H9 (cell line): ENCODE measurements at regions not wholly inside any gene's neighbourhood (a gene's known extent, or its start where the extent isn't known, plus 50 kb on each side); places are given as distances from the start of the nearest gene placed in this dataset.

Experiments
- DNase-seq: peaks from one replicate; pipeline ENCODE4 v3.0.0-alpha.2; 2017
- H2AFZ ChIP-seq: one replicate; pipeline ENCODE4 v1.6.1; 2013; ENCODE audit warnings: mild to moderate bottlenecking, low read length, control low read depth, moderate library complexity
- H2AK5ac ChIP-seq: 2 replicates; pipeline ENCODE4 v1.6.1; 2013; ENCODE audit warnings: low read length, control low read depth, mixed read lengths; ENCODE audit not compliant: insufficient read length
- H2BK120ac ChIP-seq: one replicate; pipeline ENCODE4 v1.6.1; 2013; ENCODE audit warnings: low read depth, mild to moderate bottlenecking, low read length, control low read depth, inconsistent platforms; ENCODE audit not compliant: poor library complexity, severe bottlenecking
- H2BK12ac ChIP-seq: 2 replicates; pipeline ENCODE4 v1.6.1; 2013; ENCODE audit warnings: low read length, control low read depth, mixed read lengths, low read depth; ENCODE audit not compliant: insufficient read length
- H2BK15ac ChIP-seq: 2 replicates; pipeline ENCODE4 v1.6.1; 2013; ENCODE audit warnings: low read depth, low read length, control low read depth
- H2BK20ac ChIP-seq: one replicate; pipeline ENCODE4 v1.6.1; 2013; ENCODE audit warnings: low read depth, mild to moderate bottlenecking, low read length, control low read depth, inconsistent platforms; ENCODE audit not compliant: poor library complexity, severe bottlenecking
- H2BK5ac ChIP-seq: 2 replicates; pipeline ENCODE4 v1.6.1; 2013; ENCODE audit warnings: low read length, control low read depth, mixed read lengths; ENCODE audit not compliant: insufficient read length
- H3K14ac ChIP-seq: 2 replicates; pipeline ENCODE4 v1.6.1; 2013; ENCODE audit warnings: low read length, control low read depth; ENCODE audit not compliant: insufficient read depth
- H3K18ac ChIP-seq: 2 replicates; pipeline ENCODE4 v1.6.1; 2013; ENCODE audit warnings: low read depth, mild to moderate bottlenecking, mixed read lengths, low read length, control low read depth; ENCODE audit not compliant: insufficient read length
- H3K23ac ChIP-seq: 2 replicates; pipeline ENCODE4 v1.6.1; 2013; ENCODE audit warnings: low read length, control low read depth, mixed read lengths, low read depth; ENCODE audit not compliant: insufficient read length
- H3K23me2 ChIP-seq: 2 replicates; pipeline ENCODE4 v1.6.1; 2013; ENCODE audit warnings: low read depth, mild to moderate bottlenecking, mixed read lengths, low read length, control low read depth; ENCODE audit not compliant: insufficient read length, poor library complexity, severe bottlenecking
- H3K27ac ChIP-seq: 2 replicates; pipeline ENCODE4 v1.5.1; 2013; ENCODE audit warnings: low read length, control low read depth, mixed read lengths, low read depth; ENCODE audit not compliant: insufficient read length
- H3K27me3 ChIP-seq: 2 replicates; pipeline ENCODE4 v1.6.1; 2013; ENCODE audit warnings: low read length, control low read depth, inconsistent platforms; ENCODE audit not compliant: insufficient read depth
- H3K4ac ChIP-seq: 2 replicates; pipeline ENCODE4 v1.6.1; 2013; ENCODE audit warnings: low read depth, mild to moderate bottlenecking, control low read depth, inconsistent platforms, low read length, moderate library complexity
- H3K4me1 ChIP-seq: 2 replicates; pipeline ENCODE4 v1.6.1; 2013; ENCODE audit warnings: low read length, control low read depth, inconsistent platforms; ENCODE audit not compliant: insufficient read depth
- H3K4me2 ChIP-seq: 2 replicates; pipeline ENCODE4 v1.6.1; 2013; ENCODE audit warnings: low read length, control low read depth, mixed read lengths; ENCODE audit not compliant: insufficient read length, insufficient read depth
- H3K56ac ChIP-seq: 2 replicates; pipeline ENCODE4 v1.6.1; 2013; ENCODE audit warnings: low read depth, mild to moderate bottlenecking, mixed read lengths, low read length, control low read depth; ENCODE audit not compliant: insufficient read length
- H3K79me1 ChIP-seq: 2 replicates; pipeline ENCODE4 v1.6.1; 2013; ENCODE audit warnings: low read depth, mild to moderate bottlenecking, moderate library complexity, low read length, control low read depth, inconsistent platforms; ENCODE audit not compliant: insufficient read depth, poor library complexity, severe bottlenecking
- H3K79me2 ChIP-seq: 2 replicates; pipeline ENCODE4 v1.6.1; 2013; ENCODE audit warnings: low read length, control low read depth, inconsistent platforms; ENCODE audit not compliant: insufficient read depth
- H3K9ac ChIP-seq: 2 replicates; pipeline ENCODE4 v1.6.1; 2013; ENCODE audit warnings: low read length, control low read depth, mixed read lengths; ENCODE audit not compliant: insufficient read length; ENCODE audit errors: extremely low read depth
- H3K9me3 ChIP-seq: one replicate; pipeline ENCODE4 v1.6.1; 2013; ENCODE audit warnings: low read depth, low read length, inconsistent platforms; ENCODE audit not compliant: control insufficient read depth
- H3T11ph ChIP-seq: one replicate; pipeline ENCODE4 v1.6.1; 2013; ENCODE audit warnings: mild to moderate bottlenecking, low read length, control low read depth, inconsistent platforms
- H4K20me1 ChIP-seq: one replicate; pipeline ENCODE4 v1.6.1; 2013; ENCODE audit not compliant: control insufficient read depth, insufficient read length, insufficient read depth
- H4K5ac ChIP-seq: 2 replicates; pipeline ENCODE4 v1.6.1; 2013; ENCODE audit warnings: low read depth, mild to moderate bottlenecking, mixed read lengths, low read length, control low read depth; ENCODE audit not compliant: insufficient read length
- H4K8ac ChIP-seq: replicated peaks from 2 replicates; pipeline ENCODE4 v1.6.1; 2013; ENCODE audit warnings: low read length, control low read depth, mixed read lengths, low read depth; ENCODE audit not compliant: insufficient read length
- H4K91ac ChIP-seq: 2 replicates; pipeline ENCODE4 v1.6.1; 2013; ENCODE audit warnings: low read depth, mild to moderate bottlenecking, moderate library complexity, mixed read lengths, low read length, control low read depth; ENCODE audit not compliant: insufficient read length
- H3K27ac Mint-ChIP-seq, 3 experiments: 2 replicates in 2 of 3; 3 replicates in 1 of 3; pipeline ENCODE4 v1.8.0; 2020 to 2021; ENCODE audit warnings: mixed read lengths in 3 of 3, mild to moderate bottlenecking in 1 of 3, moderate library complexity in 1 of 3
- H3K27me3 Mint-ChIP-seq: 2 replicates; pipeline ENCODE4 v1.8.0; 2021; ENCODE audit warnings: low read depth, mild to moderate bottlenecking, moderate library complexity, mixed read lengths
- H3K36me3 Mint-ChIP-seq, 3 experiments: 2 replicates in 2 of 3; 3 replicates in 1 of 3; pipeline ENCODE4 v1.8.0; 2020 to 2021; ENCODE audit warnings: low read depth in 3 of 3, mixed read lengths in 3 of 3; ENCODE audit not compliant: insufficient read depth in 1 of 3
- H3K4me1 Mint-ChIP-seq, 2 experiments: 2 replicates each; pipeline ENCODE4 v1.8.0; 2020; ENCODE audit warnings: mixed read lengths in 2 of 2
- H3K4me3 Mint-ChIP-seq, 2 experiments: 2 replicates in 1 of 2; 3 replicates in 1 of 2; pipeline ENCODE4 v1.8.0; 2020 to 2021; ENCODE audit warnings: mild to moderate bottlenecking in 2 of 2, mixed read lengths in 2 of 2, moderate library complexity in 1 of 2
- H3K9me3 Mint-ChIP-seq, 2 experiments: 2 replicates in 1 of 2; 3 replicates in 1 of 2; pipeline ENCODE4 v1.8.0; 2020; ENCODE audit warnings: mild to moderate bottlenecking in 2 of 2, mixed read lengths in 2 of 2, moderate library complexity in 1 of 2
- CTCF ChIP-seq: fragments of 200-600 bp; sonication (generic); conservative IDR thresholded peaks from 3 replicates; pipeline ENCODE4 v1.8.0; 2021; ENCODE audit warnings: antibody characterized with exemption, mild to moderate bottlenecking
- WGBS: extraction: QIAGEN DNeasy Blood & Tissue Kit; methylation state at CpG from one replicate; pipeline ENCODE4 v1.1.7; 2013; ENCODE audit warnings: missing lambda C conversion rate, low lambda C conversion rate, mixed read lengths; ENCODE audit not compliant: insufficient read length; ENCODE audit errors: extremely low coverage; 5-methylcytosine and 5-hydroxymethylcytosine counted together

DNA sequence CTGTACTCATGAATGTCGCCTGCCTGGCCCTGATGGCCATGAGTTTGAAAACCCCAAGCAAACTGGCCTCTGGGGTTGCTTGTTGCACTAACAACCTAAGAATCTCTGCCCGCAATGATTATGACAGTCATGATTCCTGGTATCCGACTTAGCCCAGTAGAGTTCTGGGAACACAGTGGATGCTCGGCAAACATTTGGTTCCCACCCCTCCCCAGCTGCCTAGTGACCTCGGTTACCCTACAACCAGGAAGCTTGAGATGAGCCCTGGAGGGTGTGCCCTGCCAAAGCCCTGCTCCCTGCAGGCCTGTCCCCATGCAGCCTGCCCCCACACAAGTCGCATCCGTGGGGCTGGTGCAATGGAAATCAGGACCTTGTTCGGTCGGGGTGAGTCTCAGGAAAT is 76.0 kb upstream of the ZBTB40 start:
- no peak overlapping the region; the same call in 1 of the 2 replicates for H3K14ac ChIP-seq
- H4K5ac ChIP-seq, result no peak overlapping the region
- no peak overlapping the region for H2BK20ac ChIP-seq
- no peaks in the 10 kb centered on the region; the same call in 1 of the 2 replicates for H3K4me1 ChIP-seq
- H3K9me3 ChIP-seq, result no peaks in the 10 kb centered on the region
- no peak overlapping the region for H2AK5ac ChIP-seq
- H3K4me2 ChIP-seq, result no peak overlapping the region
- H3K4ac ChIP-seq, result no peak overlapping the region
- H4K20me1 ChIP-seq, result no peaks in the 10 kb centered on the region
- H2BK120ac ChIP-seq, result no peak overlapping the region
- H3K23me2 ChIP-seq, result no peaks in the 10 kb centered on the region
- H3K27me3 ChIP-seq, result no peaks in the 10 kb centered on the region
- no peak overlapping the region for H3K23ac ChIP-seq
- H3K9ac ChIP-seq, result no peak overlapping the region
- no peak for TF ChIP-seq CTCF
- Mint-ChIP-seq H3K36me3 (peaks cover 0 to 5% (median 2%) of the 10 kb centered on the region in 3 experiments; a peak in 2 of 7 replicates), H3K4me3 (no peak overlapping the region), H3K27ac (peak overlapping the region in 1 of 3 experiments; percentile 93; a peak in 1 of 7 replicates), H3K4me1 (peaks cover 22 to 34% of the 10 kb centered on the region in 2 experiments), H3K9me3 (peaks cover 7 to 9% of the 10 kb centered on the region in 2 experiments), H3K27me3 (peaks cover 3% of the 10 kb centered on the region)
- H3K79me1 ChIP-seq, result no peaks in the 10 kb centered on the region
- no peak overlapping the region for H2BK15ac ChIP-seq
- no peak overlapping the region for H4K8ac ChIP-seq
- no peak for DNase-seq
- H2BK12ac ChIP-seq, result no peak overlapping the region
- no peak overlapping the region for H2AFZ ChIP-seq
- WGBS, result no CpG with 5 or more reads among the region's 9 CpGs
- no peak overlapping the region for H3K56ac ChIP-seq
- no peak overlapping the region for H2BK5ac ChIP-seq
- H3K18ac ChIP-seq, result no peak overlapping the region
- no peak overlapping the region for H3K27ac ChIP-seq
- no peak overlapping the region for H3T11ph ChIP-seq
- no peaks in the 10 kb centered on the region for H3K79me2 ChIP-seq
- H4K91ac ChIP-seq, result no peak overlapping the region
